GM13977 (cell line): ENCODE measurements at regions not wholly inside any gene's neighbourhood (a gene's known extent, or its start where the extent isn't known, plus 50 kb on each side); places are given as distances from the start of the nearest gene placed in this dataset.

ENCODE experiments used
- DNase-seq: peaks from one replicate; pipeline ENCODE4 v3.0.0; 2012; ENCODE audit warnings: low spot score
- in situ Hi-C: fragments of 300-500 bp; cut with MboI; formaldehyde crosslinking; loops from one replicate; pipeline ENCODE4 v1.12.0; 2022; ENCODE audit warnings: low sequenced_read_pairs, low pct_unique_long_range_greater_than_20kb, mixed read lengths, inconsistent platforms; ENCODE audit not compliant: unreplicated experiment
- TF ChIP-seq, protein P1 (sequence below): IDR thresholded peaks from 2 replicates; pipeline ENCODE4 v1.5.1; 2012; ENCODE audit warnings: mild to moderate bottlenecking, control low read depth; ENCODE audit not compliant: insufficient read depth; ENCODE audit errors: extremely low read depth, missing control alignments

- in situ Hi-C loops: no loop called here
- no peak for DNase-seq
- TF ChIP-seq, protein P1, sequence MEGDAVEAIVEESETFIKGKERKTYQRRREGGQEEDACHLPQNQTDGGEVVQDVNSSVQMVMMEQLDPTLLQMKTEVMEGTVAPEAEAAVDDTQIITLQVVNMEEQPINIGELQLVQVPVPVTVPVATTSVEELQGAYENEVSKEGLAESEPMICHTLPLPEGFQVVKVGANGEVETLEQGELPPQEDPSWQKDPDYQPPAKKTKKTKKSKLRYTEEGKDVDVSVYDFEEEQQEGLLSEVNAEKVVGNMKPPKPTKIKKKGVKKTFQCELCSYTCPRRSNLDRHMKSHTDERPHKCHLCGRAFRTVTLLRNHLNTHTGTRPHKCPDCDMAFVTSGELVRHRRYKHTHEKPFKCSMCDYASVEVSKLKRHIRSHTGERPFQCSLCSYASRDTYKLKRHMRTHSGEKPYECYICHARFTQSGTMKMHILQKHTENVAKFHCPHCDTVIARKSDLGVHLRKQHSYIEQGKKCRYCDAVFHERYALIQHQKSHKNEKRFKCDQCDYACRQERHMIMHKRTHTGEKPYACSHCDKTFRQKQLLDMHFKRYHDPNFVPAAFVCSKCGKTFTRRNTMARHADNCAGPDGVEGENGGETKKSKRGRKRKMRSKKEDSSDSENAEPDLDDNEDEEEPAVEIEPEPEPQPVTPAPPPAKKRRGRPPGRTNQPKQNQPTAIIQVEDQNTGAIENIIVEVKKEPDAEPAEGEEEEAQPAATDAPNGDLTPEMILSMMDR: no peak
Observed at GRCh38 chr4:117495802-117496201, 410.4 kb upstream of the TRAM1L1 start.

GRCh38 chr4:117512414-117512813, 427.0 kb upstream of the TRAM1L1 start:
- TF ChIP-seq, protein P1: no peak
- in situ Hi-C loops: no loop called here
- no peak for DNase-seq

- no peak for DNase-seq
- in situ Hi-C loops: no loop called here
- TF ChIP-seq, protein P1: no peak
Observed at GRCh38 chr4:117514391-117515175, 429.2 kb upstream of the TRAM1L1 start.

- DNase-seq: no peak
- in situ Hi-C loops: no loop called here
- TF ChIP-seq, protein P1: no peak
Observed at GRCh38 chr4:117515921-117516320, 430.5 kb upstream of the TRAM1L1 start.

- TF ChIP-seq, protein P1: no peak
- in situ Hi-C loops: no loop called here
- DNase-seq: no peak
Observed at GRCh38 chr4:117527601-117528000, 442.2 kb upstream of the TRAM1L1 start.

- in situ Hi-C loops: no loop called here
- TF ChIP-seq, protein P1: no peak
- DNase-seq: no peak
Observed at GRCh38 chr4:117529401-117529800, 444.0 kb upstream of the TRAM1L1 start.
